ENCODE measurements at regions not wholly inside any gene's neighbourhood (a gene's known extent, or its start where the extent isn't known, plus 50 kb on each side); places are given as distances from the start of the nearest gene placed in this dataset.

GRCh38 chr2:16160281-16161084 lies 220.1 kb downstream of the MYCN start:
- DNase-seq, result no peak

GRCh38 chr2:16156411-16156810 lies 216.1 kb downstream of the MYCN start:
- no peak for DNase-seq

DNA sequence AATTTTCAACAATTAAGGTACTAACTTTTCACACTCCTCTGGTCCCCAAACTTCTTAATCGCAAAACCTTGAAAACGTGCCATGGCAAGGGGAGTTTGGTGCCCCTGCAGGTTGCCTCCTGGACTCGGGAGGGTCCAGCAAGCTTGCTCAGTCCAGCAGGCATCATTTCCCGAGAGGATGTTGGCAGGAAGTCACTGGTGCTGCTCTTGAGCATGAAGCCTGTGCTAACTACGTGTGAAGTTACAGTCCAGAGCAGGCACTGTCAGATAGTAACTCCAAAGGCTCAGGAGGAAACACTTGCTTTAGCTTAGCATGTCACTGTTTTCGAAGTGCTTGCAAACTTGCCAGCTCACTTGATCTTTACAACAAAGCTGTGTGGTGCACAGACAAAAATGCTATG lies 215.4 kb downstream of the MYCN start:
- no peak for DNase-seq

- DNase-seq, result no peak
Observed at GRCh38 chr2:16155366-16155765, 215.0 kb downstream of the MYCN start.

GRCh38 chr2:16154501-16155280 lies 214.3 kb downstream of the MYCN start:
- DNase-seq, result no peak

- DNase-seq, result no peak
Observed at GRCh38 chr2:16154061-16154460, 213.7 kb downstream of the MYCN start.

- no peak for DNase-seq
Observed at GRCh38 chr2:16153754-16154035, 213.3 kb downstream of the MYCN start.

DNA sequence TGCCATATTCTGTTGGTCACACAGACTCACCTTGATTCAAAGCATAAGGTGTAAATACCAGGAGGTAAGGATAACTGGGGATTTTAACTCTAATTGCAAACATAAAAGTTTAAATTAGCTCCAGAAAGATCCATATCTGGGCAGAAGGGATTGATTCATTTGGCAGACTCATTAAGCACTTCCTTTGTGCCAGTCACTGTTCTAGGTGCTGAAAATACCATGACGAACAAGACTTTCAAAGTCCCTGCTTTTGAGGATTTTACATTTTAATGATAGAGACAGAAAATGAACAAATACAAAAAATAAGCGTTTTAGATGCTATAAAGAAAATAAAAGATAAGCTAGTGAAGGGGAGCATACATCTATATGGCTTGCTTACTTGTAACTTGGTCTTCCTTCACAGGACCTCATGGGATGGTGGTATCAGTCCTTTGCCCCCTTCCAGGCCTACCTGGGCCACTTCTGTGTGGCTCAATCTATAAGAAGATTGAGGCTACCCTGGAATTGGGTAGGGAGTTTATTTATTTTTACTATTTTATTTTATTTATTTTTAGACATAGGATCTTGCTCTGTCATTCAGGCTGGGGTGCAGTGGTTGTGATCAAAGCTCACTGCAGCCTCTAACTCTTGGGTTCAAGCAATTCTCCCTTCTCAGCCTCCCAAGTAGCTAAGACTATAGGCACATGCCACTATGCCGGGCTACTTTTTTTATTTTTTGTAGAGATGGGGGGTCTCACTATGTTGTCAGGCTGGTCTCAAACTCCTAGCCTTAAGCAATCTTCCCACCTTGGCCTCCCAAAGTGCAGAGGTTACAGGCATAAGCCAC lies 212.8 kb downstream of the MYCN start:
- no peak for DNase-seq

- DNase-seq, result no peak
Observed at GRCh38 chr2:16152071-16152927, 211.9 kb downstream of the MYCN start.

DNA sequence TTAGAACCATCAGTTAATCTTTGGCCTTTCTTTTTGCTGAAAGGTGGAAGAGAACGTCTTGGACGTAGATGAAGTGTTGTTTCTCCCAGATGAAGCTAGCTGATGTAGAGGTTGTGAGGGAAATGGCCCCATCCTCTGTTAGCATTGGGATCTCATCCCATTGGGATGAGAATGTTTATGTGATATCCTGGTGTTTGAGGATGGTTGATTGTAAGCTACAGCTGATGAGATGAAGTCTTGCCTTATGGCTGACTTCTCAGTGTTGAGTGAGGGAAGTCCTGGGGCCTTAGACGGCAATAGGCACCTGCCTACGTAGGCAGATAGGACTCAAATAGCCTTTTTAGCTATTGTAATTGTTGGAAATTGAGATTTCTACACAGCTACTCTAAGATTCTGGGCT lies 211.3 kb downstream of the MYCN start:
- DNase-seq, result no peak

- no peak for DNase-seq
Observed at GRCh38 chr2:16151281-16151570, 210.9 kb downstream of the MYCN start.

- DNase-seq, result no peak
Observed at GRCh38 chr2:16150456-16151280, 210.3 kb downstream of the MYCN start.

GRCh38 chr2:16149349-16150243 lies 209.2 kb downstream of the MYCN start:
- no peak for DNase-seq

GRCh38 chr2:16148632-16149348 lies 208.4 kb downstream of the MYCN start:
- no peak for DNase-seq

GRCh38 chr2:16142383-16143361 lies 202.3 kb downstream of the MYCN start:
- no peak for DNase-seq

DNA sequence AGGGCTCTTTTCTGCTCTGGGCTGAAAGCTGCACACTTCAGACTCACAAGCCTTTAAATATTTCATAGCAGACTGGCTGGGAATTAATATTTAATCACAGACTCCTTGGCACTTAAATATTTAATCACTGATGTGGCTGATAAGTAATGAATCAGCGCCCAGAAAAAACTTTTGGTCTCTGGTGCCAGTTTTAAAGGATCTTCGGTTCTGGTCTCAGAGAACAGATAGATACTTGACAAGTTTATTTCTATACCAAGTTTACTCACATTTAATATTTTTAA lies 201.2 kb downstream of the MYCN start:
- no peak for DNase-seq

- no peak for DNase-seq
Observed at GRCh38 chr2:16140771-16141640, 200.7 kb downstream of the MYCN start.
